SH-SY5Y (cell line): ENCODE measurements at regions not wholly inside any gene's neighbourhood (a gene's known extent, or its start where the extent isn't known, plus 50 kb on each side); places are given as distances from the start of the nearest gene placed in this dataset.

ENCODE experiments used
- GATA2 ChIP-seq: IDR thresholded peaks from 2 replicates; pipeline ENCODE4 v1.6.1; 2011; ENCODE audit warnings: mild to moderate bottlenecking, low read depth, low read length
- GATA3 ChIP-seq: IDR thresholded peaks from 2 replicates; pipeline ENCODE4 v1.6.1; 2011; ENCODE audit warnings: low read depth, mild to moderate bottlenecking, low read length, moderate library complexity

DNA sequence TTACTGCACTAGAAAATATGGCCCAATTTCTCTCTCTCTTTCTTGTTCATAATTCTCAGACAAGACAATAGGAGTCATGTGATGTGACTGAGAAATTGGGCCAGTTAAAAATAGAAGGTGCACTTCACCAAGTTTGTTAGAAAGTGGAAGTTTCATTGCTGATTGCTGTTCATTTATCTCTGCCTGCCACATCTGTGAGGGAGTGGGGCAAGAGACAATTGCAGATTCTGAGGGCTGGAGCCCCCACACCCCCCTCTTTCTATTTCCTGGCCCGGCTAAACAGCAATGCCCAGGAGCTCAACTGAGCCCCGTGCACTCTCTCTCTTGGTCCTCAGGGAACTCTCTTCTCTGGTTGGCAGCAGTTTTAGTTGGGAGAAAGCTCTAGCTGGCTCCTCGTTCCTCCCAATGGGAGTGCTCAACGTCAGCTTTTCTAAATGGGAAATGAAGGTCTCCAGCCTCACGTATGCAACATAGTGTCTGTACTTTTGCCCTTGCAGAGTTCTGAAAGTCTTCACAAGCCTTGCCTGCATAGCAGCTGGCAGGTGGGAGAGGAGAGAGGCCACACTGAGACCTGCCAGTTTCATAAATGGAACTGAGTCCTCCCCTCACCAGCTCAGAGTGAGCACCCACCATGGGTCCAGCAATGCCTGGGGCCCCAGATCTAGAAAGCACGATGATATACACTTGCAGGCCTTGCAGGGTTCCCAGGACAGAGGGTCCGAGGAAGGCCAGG lies 115.7 kb downstream of the MYCN start:
- TF ChIP-seq GATA2 (no peak), GATA3 (no peak)
